ENCODE measurements at regions not wholly inside any gene's neighbourhood (a gene's known extent, or its start where the extent isn't known, plus 50 kb on each side); places are given as distances from the start of the nearest gene placed in this dataset.

GRCh38 chr3:5553203-5553602 lies 365.7 kb downstream of the EDEM1 start:
- TF ChIP-seq CTCF (IDR thresholded peaks at IDR 0.05), result no peak
- TF ChIP-seq POLR2A (IDR thresholded peaks at IDR 0.05), result no peak
